Heart left ventricle (tissue), 16 donors: ENCODE measurements at regions not wholly inside any gene's neighbourhood (a gene's known extent, or its start where the extent isn't known, plus 50 kb on each side); places are given as distances from the start of the nearest gene placed in this dataset.

Source experiments
- ATAC-seq, 4 donors: fragments of 200-7000 bp; cut with Tn5 transposase; one replicate each; pipeline ENCODE4 v1.9.1; 2020 to 2022; ENCODE audit warnings: moderate library complexity in 4 of 4, mild to moderate bottlenecking in 3 of 4, moderate number of reproducible peaks in 1 of 4
- DNase-seq, 5 donors: peaks; one replicate each; pipeline ENCODE4 v3.0.0-alpha.2; 2020
- H3K27ac ChIP-seq, 12 donors: fragments of 200-600 bp; sonication (generic) in 4 of 12; one replicate each; pipeline versions ENCODE4 v1.5.0 to v1.8.0; 2016 to 2022; ENCODE audit warnings: mild to moderate bottlenecking in 2 of 12
- H3K27me3 ChIP-seq, 9 donors: fragments of 200-600 bp; sonication (generic) in 2 of 9; one replicate each; pipeline versions ENCODE4 v1.5.1 to v1.8.0; 2016 to 2022; ENCODE audit warnings: mild to moderate bottlenecking in 3 of 9
- H3K36me3 ChIP-seq, 9 donors: fragments of 200-600 bp; sonication (generic) in 2 of 9; one replicate each; pipeline versions ENCODE4 v1.5.0 to v1.8.0; 2018 to 2022; ENCODE audit warnings: mild to moderate bottlenecking in 2 of 9
- H3K4me1 ChIP-seq, 12 donors: fragments of 200-600 bp; sonication (generic) in 4 of 12; one replicate each; pipeline versions ENCODE4 v1.5.0 to v1.8.0; 2016 to 2022; ENCODE audit warnings: mild to moderate bottlenecking in 3 of 12
- H3K4me3 ChIP-seq, 12 donors: fragments of 200-600 bp; sonication (generic) in 4 of 12; one replicate each; pipeline versions ENCODE4 v1.5.0 to v1.8.0; 2017 to 2022; ENCODE audit warnings: mild to moderate bottlenecking in 9 of 12, moderate library complexity in 4 of 12
- H3K9me3 ChIP-seq, 12 donors: fragments of 200-600 bp; sonication (generic) in 4 of 12; one replicate each; pipeline versions ENCODE4 v1.5.0 to v1.8.0; 2016 to 2022; ENCODE audit warnings: mild to moderate bottlenecking in 1 of 12
- POLR2A ChIP-seq, 2 donors: fragments of 450-650 bp; IDR thresholded peaks; one replicate each; pipeline ENCODE4 v1.6.1; 2017; ENCODE audit warnings: antibody characterized with exemption in 2 of 2, mild to moderate bottlenecking in 2 of 2, moderate library complexity in 2 of 2
- WGBS, 4 donors: extraction: QIAGEN DNeasy Blood & Tissue Kit in 2 of 4; methylation state at CpG; one replicate each; pipeline versions ENCODE4 v1.1.5 to v1.1.7; 2013 to 2018; 5-methylcytosine and 5-hydroxymethylcytosine counted together
- intact Hi-C, 10 donors: fragments of 100-400 bp; cut with DNase I; formaldehyde crosslinking; loops; one replicate each; pipeline versions ENCODE4 v1.11.1 to v1.14.2; 2022
- TF ChIP-seq, protein P1 (sequence below), 12 donors: fragments of 200-600 bp; sonication (generic) in 4 of 12; IDR thresholded peaks; one replicate each; pipeline versions ENCODE4 v1.5.0 to v1.8.0; 2018 to 2022; ENCODE audit warnings: antibody characterized with exemption in 12 of 12, mild to moderate bottlenecking in 5 of 12
- donor health status: ischemic (EF 13 %, LVEDD 7.1; RV severe dilation, severe dysfunction).
- donor health status: healthy with polysubstance abuse.
- donor health status: DM: no; HTN: yes; CAD: no.
- donor health status: DM: no; HTN: no; CAD: no.
- donor health status: ischemic (EF 25% LVEDD 6.9; RV normal size, moderate dysfunction).
- donor health status: ischemic (EF 25% LVEDD 5.7; RV mildly dilated, moderate dysfunction).
- donor health status: healthy.
- donor health status: DM: yes; HTN: yes; CAD: no.
- donor health status: ischemic (EF 35%, LVEDD 5.7; RV mildly dilated, moderate dysfunction).
- donor health status: nonischemic (EF 11% LVEDD 7.7; RV severe dilation, severe dysfunction).
- donor health status: DM: yes; HTN: yes; CAD: no.
- donor health status: PGD.
- donor health status: ischemic (EF 29% LVEDD 5.4; RV normal size, mild dysfunction).
- donor health status: nonischemic (EF 23%, LVEDD 6.1; RV moderate dilation, normal function).

DNA sequence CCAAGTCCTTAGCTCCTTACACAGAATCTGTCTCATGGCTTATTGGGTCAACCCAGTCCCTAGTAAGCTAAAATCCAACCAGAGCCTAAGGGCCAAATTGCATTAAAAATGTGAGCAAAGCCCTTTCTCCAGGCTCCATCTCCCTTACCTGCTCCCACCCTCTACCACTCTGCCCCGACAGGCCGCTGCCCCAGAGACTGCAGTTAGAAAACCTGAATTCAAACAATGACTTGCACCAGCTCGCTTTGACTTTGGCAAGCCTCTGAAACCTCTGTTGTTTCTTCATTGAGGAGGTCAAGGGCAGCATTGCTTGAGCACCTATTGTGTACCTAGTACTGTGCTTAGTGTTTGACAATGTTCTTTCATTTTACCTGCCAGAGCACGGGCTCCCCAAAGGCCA is 188.1 kb upstream of the PMEPA1 start:
- H3K4me1 ChIP-seq: peaks cover 0 to 4% (median 0%) of the 10 kb centered on the region in 12 donors
- no peak overlapping the region for H3K27ac ChIP-seq
- intact Hi-C loops: no loop called here
- H3K27me3 ChIP-seq: peaks cover 0 to 8% (median 0%) of the 10 kb centered on the region in 9 donors
- 81 to 98% (median 89%) methylated on average over 4 of the region's 4 CpGs for WGBS, 4 donors
- no peaks in the 10 kb centered on the region for H3K36me3 ChIP-seq
- ATAC-seq (no peak), DNase-seq (no peak)
- TF ChIP-seq POLR2A (IDR thresholded peaks at IDR 0.05): no peak
- TF ChIP-seq, protein P1, sequence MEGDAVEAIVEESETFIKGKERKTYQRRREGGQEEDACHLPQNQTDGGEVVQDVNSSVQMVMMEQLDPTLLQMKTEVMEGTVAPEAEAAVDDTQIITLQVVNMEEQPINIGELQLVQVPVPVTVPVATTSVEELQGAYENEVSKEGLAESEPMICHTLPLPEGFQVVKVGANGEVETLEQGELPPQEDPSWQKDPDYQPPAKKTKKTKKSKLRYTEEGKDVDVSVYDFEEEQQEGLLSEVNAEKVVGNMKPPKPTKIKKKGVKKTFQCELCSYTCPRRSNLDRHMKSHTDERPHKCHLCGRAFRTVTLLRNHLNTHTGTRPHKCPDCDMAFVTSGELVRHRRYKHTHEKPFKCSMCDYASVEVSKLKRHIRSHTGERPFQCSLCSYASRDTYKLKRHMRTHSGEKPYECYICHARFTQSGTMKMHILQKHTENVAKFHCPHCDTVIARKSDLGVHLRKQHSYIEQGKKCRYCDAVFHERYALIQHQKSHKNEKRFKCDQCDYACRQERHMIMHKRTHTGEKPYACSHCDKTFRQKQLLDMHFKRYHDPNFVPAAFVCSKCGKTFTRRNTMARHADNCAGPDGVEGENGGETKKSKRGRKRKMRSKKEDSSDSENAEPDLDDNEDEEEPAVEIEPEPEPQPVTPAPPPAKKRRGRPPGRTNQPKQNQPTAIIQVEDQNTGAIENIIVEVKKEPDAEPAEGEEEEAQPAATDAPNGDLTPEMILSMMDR (IDR thresholded peaks at IDR 0.05): no peak
- H3K9me3 ChIP-seq: no peaks in the 10 kb centered on the region
- no peak overlapping the region for H3K4me3 ChIP-seq

DNA sequence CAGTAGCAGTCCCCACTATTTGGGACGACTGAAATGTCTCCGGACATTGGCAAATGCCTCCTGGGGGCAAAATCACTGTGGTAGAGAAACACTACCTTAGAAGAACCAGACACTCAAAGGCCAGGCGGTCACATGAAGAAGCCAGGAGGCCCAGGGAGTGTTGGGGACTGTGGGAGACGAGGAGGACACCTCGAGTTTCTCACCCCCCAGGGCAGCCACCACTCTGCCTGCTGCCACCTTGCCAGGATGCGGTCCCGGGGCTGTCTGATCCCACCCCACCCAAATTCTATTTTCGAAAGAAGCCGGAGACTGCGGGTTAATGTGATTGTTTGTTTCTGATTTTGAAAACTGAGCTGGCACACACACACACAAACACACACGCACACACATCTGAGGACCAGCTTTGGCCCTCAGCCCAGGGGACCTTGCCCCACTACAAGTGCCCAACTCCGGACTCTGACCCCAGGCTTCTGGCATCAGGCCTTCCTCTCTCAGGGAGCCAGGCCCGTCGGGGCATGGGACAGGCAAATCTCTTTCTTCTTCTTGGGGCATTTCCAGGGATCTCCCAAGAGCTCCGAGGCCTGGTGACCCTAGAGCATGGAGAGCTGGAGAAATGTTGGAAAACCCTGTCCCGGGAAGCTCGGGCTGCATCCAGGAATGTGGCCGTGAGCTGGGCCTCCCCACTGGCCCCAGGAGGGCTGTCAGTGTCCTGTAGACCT is 187.5 kb upstream of the PMEPA1 start:
- peaks cover 0 to 8% (median 0%) of the 10 kb centered on the region in 9 donors for H3K27me3 ChIP-seq
- no peaks in the 10 kb centered on the region for H3K36me3 ChIP-seq
- H3K9me3 ChIP-seq: no peaks in the 10 kb centered on the region
- no peak overlapping the region for H3K4me3 ChIP-seq
- ATAC-seq (no peak), DNase-seq (no peak)
- TF ChIP-seq, protein P1 (IDR thresholded peaks at IDR 0.05): no peak
- no peak for TF ChIP-seq POLR2A (IDR thresholded peaks at IDR 0.05)
- peaks cover 0 to 4% (median 0%) of the 10 kb centered on the region in 12 donors for H3K4me1 ChIP-seq
- intact Hi-C loops: no loop called here
- 85 to 92% (median 86%) methylated on average over 13 to 18 of the region's 18 CpGs for WGBS, 4 donors
- H3K27ac ChIP-seq: no peak overlapping the region

DNA sequence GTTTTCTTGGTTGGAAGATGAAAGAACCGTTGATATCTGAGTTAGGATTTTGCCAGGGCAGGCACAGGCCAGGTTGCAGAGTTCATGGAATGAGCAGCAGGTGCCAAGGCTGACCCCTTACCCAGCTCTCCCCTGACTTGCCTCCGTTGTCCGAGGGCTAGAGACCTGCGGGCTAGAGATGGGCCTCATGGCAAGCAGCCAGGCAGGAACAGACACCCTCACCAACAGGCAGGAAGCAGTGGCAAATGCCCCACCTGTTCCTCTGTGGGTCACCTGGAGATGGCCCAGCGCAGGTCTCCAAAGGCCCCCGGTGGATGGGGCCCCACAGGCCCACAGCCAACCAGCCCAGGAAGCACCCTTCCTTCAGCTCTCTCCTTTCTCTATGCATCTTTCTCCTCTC is 186.7 kb upstream of the PMEPA1 start:
- Histone ChIP-seq H3K27me3 (peaks cover 0 to 8% (median 0%) of the 10 kb centered on the region in 9 donors), H3K4me1 (peaks cover 0 to 4% (median 0%) of the 10 kb centered on the region in 12 donors), H3K36me3 (no peaks in the 10 kb centered on the region), H3K9me3 (no peaks in the 10 kb centered on the region), H3K27ac (no peak overlapping the region), H3K4me3 (no peak overlapping the region)
- DNase-seq (no peak), ATAC-seq (no peak)
- 80 to 90% (median 86%) methylated on average over 6 of the region's 6 CpGs for WGBS, 4 donors
- TF ChIP-seq POLR2A (IDR thresholded peaks at IDR 0.05): no peak
- TF ChIP-seq, protein P1 (IDR thresholded peaks at IDR 0.05): no peak
- intact Hi-C loops: no loop called here

DNA sequence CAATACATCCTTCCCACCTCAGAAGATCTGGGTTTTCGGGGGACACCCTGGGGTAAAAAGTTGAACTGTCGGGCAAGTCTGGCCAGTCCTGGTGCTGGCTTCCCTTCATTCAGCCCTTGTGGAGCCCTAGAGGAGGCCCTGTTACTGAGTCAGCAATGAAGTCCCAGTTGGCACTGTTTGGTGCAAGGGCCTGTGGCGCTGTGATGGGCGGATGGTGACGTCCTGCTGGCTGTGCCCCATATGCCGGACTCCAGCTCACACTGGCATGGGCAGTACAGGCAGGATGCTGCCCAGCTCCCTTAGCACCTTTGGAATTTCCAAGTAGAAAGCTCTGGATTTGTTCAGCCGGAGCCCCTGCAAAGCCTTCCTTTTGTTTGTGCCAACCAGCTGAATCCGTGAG is 186.2 kb upstream of the PMEPA1 start:
- peaks cover 0 to 8% (median 0%) of the 10 kb centered on the region in 9 donors for H3K27me3 ChIP-seq
- 96 to 97% (median 97%) methylated on average over 8 of the region's 8 CpGs for WGBS, 4 donors
- TF ChIP-seq, protein P1 (IDR thresholded peaks at IDR 0.05): no peak
- DNase-seq: no peak
- no peak for ATAC-seq
- intact Hi-C loops: no loop called here
- H3K36me3 ChIP-seq: no peaks in the 10 kb centered on the region
- no peak overlapping the region for H3K4me3 ChIP-seq
- H3K9me3 ChIP-seq: no peaks in the 10 kb centered on the region
- no peak overlapping the region for H3K27ac ChIP-seq
- peaks cover 0 to 4% (median 0%) of the 10 kb centered on the region in 12 donors for H3K4me1 ChIP-seq
